ENCODE measurements at regions not wholly inside any gene's neighbourhood (a gene's known extent, or its start where the extent isn't known, plus 50 kb on each side); places are given as distances from the start of the nearest gene placed in this dataset.

GRCh38 chr15:67892559-67893377 is 52.9 kb upstream of the RNU6-1 start:
- no peaks in the 10 kb centered on the region for H3K4me1 ChIP-seq (ENCODE audit: control insufficient read depth in 1 of 2, insufficient read depth in 2 of 2, low read length in 2 of 2)
- H3K27ac ChIP-seq (ENCODE audit: low read length) = no peak overlapping the region
- H3K4me3 ChIP-seq (ENCODE audit: low read depth in 1 of 2, low read length in 2 of 2) = no peak overlapping the region
- H3K9me3 ChIP-seq (ENCODE audit: control insufficient read depth in 1 of 2, low read length in 2 of 2) = no peaks in the 10 kb centered on the region
- no peaks in the 10 kb centered on the region for H3K36me3 ChIP-seq (ENCODE audit: control insufficient read depth in 1 of 2, insufficient read depth in 2 of 2, low read length in 2 of 2)
- no peaks in the 10 kb centered on the region for H3K27me3 ChIP-seq (ENCODE audit: low read depth, low read length)

- no peak overlapping the region for H3K4me3 ChIP-seq (ENCODE audit: low read depth in 1 of 2, low read length in 2 of 2)
- H3K4me1 ChIP-seq (ENCODE audit: control insufficient read depth in 1 of 2, insufficient read depth in 2 of 2, low read length in 2 of 2) = no peaks in the 10 kb centered on the region
- H3K27ac ChIP-seq (ENCODE audit: low read length) = no peak overlapping the region
- no peaks in the 10 kb centered on the region for H3K36me3 ChIP-seq (ENCODE audit: control insufficient read depth in 1 of 2, insufficient read depth in 2 of 2, low read length in 2 of 2)
- H3K9me3 ChIP-seq (ENCODE audit: control insufficient read depth in 1 of 2, low read length in 2 of 2) = no peaks in the 10 kb centered on the region
- no peaks in the 10 kb centered on the region for H3K27me3 ChIP-seq (ENCODE audit: low read depth, low read length)
Measured at GRCh38 chr15:67895237-67895636, 55.4 kb upstream of the RNU6-1 start.

- Histone ChIP-seq H3K36me3 (ENCODE audit: control insufficient read depth in 1 of 2, insufficient read depth in 2 of 2, low read length in 2 of 2) (no peaks in the 10 kb centered on the region), H3K27me3 (ENCODE audit: low read depth, low read length) (no peaks in the 10 kb centered on the region), H3K4me3 (ENCODE audit: low read depth in 1 of 2, low read length in 2 of 2) (no peak overlapping the region), H3K9me3 (ENCODE audit: control insufficient read depth in 1 of 2, low read length in 2 of 2) (no peaks in the 10 kb centered on the region), H3K27ac (ENCODE audit: low read length) (no peak overlapping the region), H3K4me1 (ENCODE audit: control insufficient read depth in 1 of 2, insufficient read depth in 2 of 2, low read length in 2 of 2) (no peaks in the 10 kb centered on the region)
Measured at GRCh38 chr15:67897646-67898339, 57.9 kb upstream of the RNU6-1 start.

- Histone ChIP-seq H3K27me3 (ENCODE audit: low read depth, low read length) (no peaks in the 10 kb centered on the region), H3K4me3 (ENCODE audit: low read depth in 1 of 2, low read length in 2 of 2) (no peak overlapping the region), H3K9me3 (ENCODE audit: control insufficient read depth in 1 of 2, low read length in 2 of 2) (no peaks in the 10 kb centered on the region), H3K36me3 (ENCODE audit: control insufficient read depth in 1 of 2, insufficient read depth in 2 of 2, low read length in 2 of 2) (no peaks in the 10 kb centered on the region), H3K4me1 (ENCODE audit: control insufficient read depth in 1 of 2, insufficient read depth in 2 of 2, low read length in 2 of 2) (no peaks in the 10 kb centered on the region), H3K27ac (ENCODE audit: low read length) (peak overlapping the region; percentile 45)
Measured at GRCh38 chr15:67899596-67900283, 59.9 kb upstream of the RNU6-1 start.

- H3K4me1 ChIP-seq (ENCODE audit: control insufficient read depth in 1 of 2, insufficient read depth in 2 of 2, low read length in 2 of 2) = no peaks in the 10 kb centered on the region
- H3K4me3 ChIP-seq (ENCODE audit: low read depth in 1 of 2, low read length in 2 of 2) = no peak overlapping the region
- H3K27ac ChIP-seq (ENCODE audit: low read length) = no peak overlapping the region
- H3K36me3 ChIP-seq (ENCODE audit: control insufficient read depth in 1 of 2, insufficient read depth in 2 of 2, low read length in 2 of 2) = no peaks in the 10 kb centered on the region
- no peaks in the 10 kb centered on the region for H3K27me3 ChIP-seq (ENCODE audit: low read depth, low read length)
- H3K9me3 ChIP-seq (ENCODE audit: control insufficient read depth in 1 of 2, low read length in 2 of 2) = no peaks in the 10 kb centered on the region
Measured at GRCh38 chr15:67900621-67901147, 60.8 kb upstream of the RNU6-1 start.

GRCh38 chr15:67901922-67902321 is 62.1 kb upstream of the RNU6-1 start:
- Histone ChIP-seq H3K4me1 (ENCODE audit: control insufficient read depth in 1 of 2, insufficient read depth in 2 of 2, low read length in 2 of 2) (no peaks in the 10 kb centered on the region), H3K27ac (ENCODE audit: low read length) (peak overlapping the region; percentile 14), H3K36me3 (ENCODE audit: control insufficient read depth in 1 of 2, insufficient read depth in 2 of 2, low read length in 2 of 2) (no peaks in the 10 kb centered on the region), H3K4me3 (ENCODE audit: low read depth in 1 of 2, low read length in 2 of 2) (no peak overlapping the region), H3K9me3 (ENCODE audit: control insufficient read depth in 1 of 2, low read length in 2 of 2) (no peaks in the 10 kb centered on the region), H3K27me3 (ENCODE audit: low read depth, low read length) (no peaks in the 10 kb centered on the region)

GRCh38 chr15:67902579-67903009 is 62.7 kb upstream of the RNU6-1 start:
- H3K9me3 ChIP-seq (ENCODE audit: control insufficient read depth in 1 of 2, low read length in 2 of 2) = no peaks in the 10 kb centered on the region
- H3K4me3 ChIP-seq (ENCODE audit: low read depth in 1 of 2, low read length in 2 of 2) = no peak overlapping the region
- no peak overlapping the region for H3K27ac ChIP-seq (ENCODE audit: low read length)
- no peaks in the 10 kb centered on the region for H3K4me1 ChIP-seq (ENCODE audit: control insufficient read depth in 1 of 2, insufficient read depth in 2 of 2, low read length in 2 of 2)
- H3K27me3 ChIP-seq (ENCODE audit: low read depth, low read length) = no peaks in the 10 kb centered on the region
- no peaks in the 10 kb centered on the region for H3K36me3 ChIP-seq (ENCODE audit: control insufficient read depth in 1 of 2, insufficient read depth in 2 of 2, low read length in 2 of 2)

- no peaks in the 10 kb centered on the region for H3K9me3 ChIP-seq (ENCODE audit: control insufficient read depth in 1 of 2, low read length in 2 of 2)
- H3K27ac ChIP-seq (ENCODE audit: low read length) = no peak overlapping the region
- H3K4me1 ChIP-seq (ENCODE audit: control insufficient read depth in 1 of 2, insufficient read depth in 2 of 2, low read length in 2 of 2) = no peaks in the 10 kb centered on the region
- H3K4me3 ChIP-seq (ENCODE audit: low read depth in 1 of 2, low read length in 2 of 2) = no peak overlapping the region
- H3K27me3 ChIP-seq (ENCODE audit: low read depth, low read length) = no peaks in the 10 kb centered on the region
- H3K36me3 ChIP-seq (ENCODE audit: control insufficient read depth in 1 of 2, insufficient read depth in 2 of 2, low read length in 2 of 2) = no peaks in the 10 kb centered on the region
Measured at GRCh38 chr15:67903708-67904107, 63.9 kb upstream of the RNU6-1 start.

- H3K27me3 ChIP-seq (ENCODE audit: low read depth, low read length) = no peaks in the 10 kb centered on the region
- no peak overlapping the region for H3K4me3 ChIP-seq (ENCODE audit: low read depth in 1 of 2, low read length in 2 of 2)
- no peak overlapping the region for H3K27ac ChIP-seq (ENCODE audit: low read length)
- no peaks in the 10 kb centered on the region for H3K4me1 ChIP-seq (ENCODE audit: control insufficient read depth in 1 of 2, insufficient read depth in 2 of 2, low read length in 2 of 2)
- no peaks in the 10 kb centered on the region for H3K36me3 ChIP-seq (ENCODE audit: control insufficient read depth in 1 of 2, insufficient read depth in 2 of 2, low read length in 2 of 2)
- H3K9me3 ChIP-seq (ENCODE audit: control insufficient read depth in 1 of 2, low read length in 2 of 2) = peaks cover 0 to 7% of the 10 kb centered on the region in 2 donors
Measured at GRCh38 chr15:67905628-67906027, 65.8 kb upstream of the RNU6-1 start.

- no peaks in the 10 kb centered on the region for H3K36me3 ChIP-seq (ENCODE audit: control insufficient read depth in 1 of 2, insufficient read depth in 2 of 2, low read length in 2 of 2)
- H3K9me3 ChIP-seq (ENCODE audit: control insufficient read depth in 1 of 2, low read length in 2 of 2) = peaks cover 0 to 7% of the 10 kb centered on the region in 2 donors
- H3K4me1 ChIP-seq (ENCODE audit: control insufficient read depth in 1 of 2, insufficient read depth in 2 of 2, low read length in 2 of 2) = peaks cover 0 to 3% of the 10 kb centered on the region in 2 donors
- no peak overlapping the region for H3K27ac ChIP-seq (ENCODE audit: low read length)
- no peak overlapping the region for H3K4me3 ChIP-seq (ENCODE audit: low read depth in 1 of 2, low read length in 2 of 2)
- no peaks in the 10 kb centered on the region for H3K27me3 ChIP-seq (ENCODE audit: low read depth, low read length)
Measured at GRCh38 chr15:67906382-67906781, 66.5 kb upstream of the RNU6-1 start.

- H3K27me3 ChIP-seq (ENCODE audit: low read depth, low read length) = no peaks in the 10 kb centered on the region
- peaks cover 0 to 5% of the 10 kb centered on the region in 2 donors for H3K4me1 ChIP-seq (ENCODE audit: control insufficient read depth in 1 of 2, insufficient read depth in 2 of 2, low read length in 2 of 2)
- H3K4me3 ChIP-seq (ENCODE audit: low read depth in 1 of 2, low read length in 2 of 2) = no peak overlapping the region
- H3K36me3 ChIP-seq (ENCODE audit: control insufficient read depth in 1 of 2, insufficient read depth in 2 of 2, low read length in 2 of 2) = no peaks in the 10 kb centered on the region
- H3K27ac ChIP-seq (ENCODE audit: low read length) = no peak overlapping the region
- peaks cover 0 to 7% of the 10 kb centered on the region in 2 donors for H3K9me3 ChIP-seq (ENCODE audit: control insufficient read depth in 1 of 2, low read length in 2 of 2)
Measured at GRCh38 chr15:67907184-67907723, 67.4 kb upstream of the RNU6-1 start.

Data from muscle layer of duodenum (tissue), 2 donors.